ENCODE measurements at regions not wholly inside any gene's neighbourhood (a gene's known extent, or its start where the extent isn't known, plus 50 kb on each side); places are given as distances from the start of the nearest gene placed in this dataset.

DNA sequence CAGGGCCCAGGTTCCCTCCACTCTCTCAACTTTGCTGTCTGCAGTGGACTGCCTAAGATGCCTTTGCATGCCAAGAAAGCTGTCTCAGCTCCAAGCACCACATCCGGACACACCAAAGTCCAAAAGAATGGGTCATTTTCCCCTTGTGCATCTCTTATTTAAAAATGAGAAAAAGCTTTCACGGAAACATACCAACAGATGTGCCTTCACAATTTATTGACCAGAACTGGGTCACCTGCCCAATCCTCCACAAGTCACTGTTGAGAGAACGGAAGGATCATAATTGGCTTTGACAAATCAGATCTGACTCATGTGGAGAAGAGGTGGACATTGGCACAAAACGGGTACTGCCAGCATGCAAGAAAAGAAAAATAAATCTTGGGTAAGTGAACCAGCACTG lies 258.3 kb downstream of the SNX13 start:
- Mint-ChIP-seq H3K9me3 (peaks cover 0 to 9% (median 2%) of the 10 kb centered on the region in 7 donors), H3K27ac (no peak overlapping the region), H3K27me3 (ENCODE audit: low read depth in 3 of 3) (no peaks in the 10 kb centered on the region), H3K4me3 (no peak overlapping the region), H3K4me1 (peaks cover 10% of the 10 kb centered on the region), H3K36me3 (no peaks in the 10 kb centered on the region)
- H3K9ac ChIP-seq (ENCODE audit: insufficient read depth, low read length, poor library complexity, severe bottlenecking): no peak overlapping the region
- peaks cover 8 to 14% of the 10 kb centered on the region in 2 donors for H3K4me1 ChIP-seq (ENCODE audit: control insufficient read depth in 1 of 2, insufficient read depth in 2 of 2, low read length in 2 of 2)
- no peak overlapping the region for H2AFZ ChIP-seq (ENCODE audit: insufficient read depth, low read depth, low read length, poor library complexity, severe bottlenecking)
- no peak overlapping the region for H3K4me3 ChIP-seq (replicated peaks in 1 of 3; ENCODE audit: low read depth in 2 of 3, low read length in 3 of 3)
- H3K27ac ChIP-seq (ENCODE audit: low read depth in 1 of 2, low read length in 2 of 2): no peak overlapping the region
- no peaks in the 10 kb centered on the region for H3K9me3 ChIP-seq (replicated peaks in 1 of 2; ENCODE audit: control insufficient read depth in 1 of 2, insufficient read depth in 1 of 2, low read length in 2 of 2)
- no peaks in the 10 kb centered on the region for H4K20me1 ChIP-seq (ENCODE audit: insufficient read depth, low read length)
- 90% methylated on average over 2 of the region's 4 CpGs for WGBS (ENCODE audit: insufficient coverage)
- intact Hi-C loops (cut with micrococcal nuclease): loop anchor here in 1 of 2 donors (10.0 kb wide), 1 partner anchor 1983 kb away; no protein-coding TSS in a partner anchor
- no peaks in the 10 kb centered on the region for H3K79me2 ChIP-seq (ENCODE audit: insufficient read depth, low read length)
- no peak for DNase-seq
- H3K4me2 ChIP-seq (replicated peaks; ENCODE audit: extremely low read depth, low read length, poor library complexity, severe bottlenecking): no peak overlapping the region
- TF ChIP-seq, protein P1, sequence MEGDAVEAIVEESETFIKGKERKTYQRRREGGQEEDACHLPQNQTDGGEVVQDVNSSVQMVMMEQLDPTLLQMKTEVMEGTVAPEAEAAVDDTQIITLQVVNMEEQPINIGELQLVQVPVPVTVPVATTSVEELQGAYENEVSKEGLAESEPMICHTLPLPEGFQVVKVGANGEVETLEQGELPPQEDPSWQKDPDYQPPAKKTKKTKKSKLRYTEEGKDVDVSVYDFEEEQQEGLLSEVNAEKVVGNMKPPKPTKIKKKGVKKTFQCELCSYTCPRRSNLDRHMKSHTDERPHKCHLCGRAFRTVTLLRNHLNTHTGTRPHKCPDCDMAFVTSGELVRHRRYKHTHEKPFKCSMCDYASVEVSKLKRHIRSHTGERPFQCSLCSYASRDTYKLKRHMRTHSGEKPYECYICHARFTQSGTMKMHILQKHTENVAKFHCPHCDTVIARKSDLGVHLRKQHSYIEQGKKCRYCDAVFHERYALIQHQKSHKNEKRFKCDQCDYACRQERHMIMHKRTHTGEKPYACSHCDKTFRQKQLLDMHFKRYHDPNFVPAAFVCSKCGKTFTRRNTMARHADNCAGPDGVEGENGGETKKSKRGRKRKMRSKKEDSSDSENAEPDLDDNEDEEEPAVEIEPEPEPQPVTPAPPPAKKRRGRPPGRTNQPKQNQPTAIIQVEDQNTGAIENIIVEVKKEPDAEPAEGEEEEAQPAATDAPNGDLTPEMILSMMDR (IDR thresholded peaks at IDR 0.05): no peak
- H3K36me3 ChIP-seq (replicated peaks in 1 of 2; ENCODE audit: control insufficient read depth in 1 of 2, insufficient read depth in 2 of 2, low read length in 2 of 2): no peaks in the 10 kb centered on the region
- H3K27me3 ChIP-seq (ENCODE audit: control insufficient read depth in 2 of 2, insufficient read depth in 2 of 2, low read length in 2 of 2): no peaks in the 10 kb centered on the region

- no peaks in the 10 kb centered on the region for H3K36me3 ChIP-seq (replicated peaks in 1 of 2; ENCODE audit: control insufficient read depth in 1 of 2, insufficient read depth in 2 of 2, low read length in 2 of 2)
- peak in 1 of 3 donors; percentile 16 for DNase-seq
- TF ChIP-seq, protein P1 (IDR thresholded peaks at IDR 0.05): no peak
- Mint-ChIP-seq H3K9me3 (peaks cover 0 to 9% (median 2%) of the 10 kb centered on the region in 7 donors), H3K27me3 (ENCODE audit: low read depth in 3 of 3) (no peaks in the 10 kb centered on the region), H3K36me3 (no peaks in the 10 kb centered on the region), H3K27ac (no peak overlapping the region), H3K4me1 (peaks cover 10% of the 10 kb centered on the region), H3K4me3 (no peak overlapping the region)
- no peaks in the 10 kb centered on the region for H3K79me2 ChIP-seq (ENCODE audit: insufficient read depth, low read length)
- no peak overlapping the region for H2AFZ ChIP-seq (ENCODE audit: insufficient read depth, low read depth, low read length, poor library complexity, severe bottlenecking)
- no peaks in the 10 kb centered on the region for H3K9me3 ChIP-seq (replicated peaks in 1 of 2; ENCODE audit: control insufficient read depth in 1 of 2, insufficient read depth in 1 of 2, low read length in 2 of 2)
- intact Hi-C loops (cut with micrococcal nuclease): loop anchor here in 1 of 2 donors (10.0 kb wide), 1 partner anchor 1982 kb away; no protein-coding TSS in a partner anchor
- 89% methylated on average over 1 of the region's 3 CpGs for WGBS (ENCODE audit: insufficient coverage)
- no peak overlapping the region for H3K9ac ChIP-seq (ENCODE audit: insufficient read depth, low read length, poor library complexity, severe bottlenecking)
- no peak overlapping the region for H3K4me2 ChIP-seq (replicated peaks; ENCODE audit: extremely low read depth, low read length, poor library complexity, severe bottlenecking)
- no peaks in the 10 kb centered on the region for H4K20me1 ChIP-seq (ENCODE audit: insufficient read depth, low read length)
- no peak overlapping the region for H3K27ac ChIP-seq (ENCODE audit: low read depth in 1 of 2, low read length in 2 of 2)
- H3K4me1 ChIP-seq (ENCODE audit: control insufficient read depth in 1 of 2, insufficient read depth in 2 of 2, low read length in 2 of 2): peaks cover 8 to 14% of the 10 kb centered on the region in 2 donors
- no peak overlapping the region for H3K4me3 ChIP-seq (replicated peaks in 1 of 3; ENCODE audit: low read depth in 2 of 3, low read length in 3 of 3)
- no peaks in the 10 kb centered on the region for H3K27me3 ChIP-seq (ENCODE audit: control insufficient read depth in 2 of 2, insufficient read depth in 2 of 2, low read length in 2 of 2)
These were observed 257.7 kb downstream of the SNX13 start for GRCh38 chr7:17682586-17682985.

Measured in CD14-positive monocyte (primary cell).